HCT116 (cell line): ENCODE measurements at regions not wholly inside any gene's neighbourhood (a gene's known extent, or its start where the extent isn't known, plus 50 kb on each side); places are given as distances from the start of the nearest gene placed in this dataset.

Experiments
- ATAC-seq: fragments of 200-7000 bp; cut with Tn5 transposase; 2 replicates; pipeline ENCODE4 v1.9.1; 2020; ENCODE audit warnings: mild to moderate bottlenecking, moderate library complexity
- BruUV-seq: library from RNA; stranded (reverse); fragments of 400-500 nt; replicated peaks from 2 replicates; lab custom pipeline; 2021; lab: Mats Ljungman, UMichigan
- CTCF ChIA-PET: fragments of 300-600 bp; sonication (Branson Sonifier 250); formaldehyde crosslinking; loops from one replicate; lab custom pipeline; 2021; ENCODE audit warnings: antibody characterized with exemption; lab: Charles Lee
- POLR2A ChIA-PET: fragments of 300-600, 350-600 bp; sonication (Branson Sonifier 250); formaldehyde crosslinking; loops from one replicate; lab custom pipeline; 2021; ENCODE audit warnings: antibody characterized with exemption; lab: Charles Lee
- RAD21 ChIA-PET, 2 experiments: fragments of 300-600 bp; sonication (Branson Sonifier 250); formaldehyde crosslinking; loops; one replicate each; lab custom pipeline; 2023; ENCODE audit warnings: low total read pairs in 2 of 2; ENCODE audit not compliant: uncharacterized antibody in 2 of 2, unreplicated experiment in 2 of 2, low non-redundant PET in 1 of 2; lab: Charles Lee
- DNase-seq: peaks from one replicate; pipeline ENCODE4 v3.0.0-alpha.2; 2010; ENCODE audit warnings: low read depth, low spot score
- H2AFZ ChIP-seq: fragments of 200-600 bp; shearing (Covaris generic), sonication (generic); 2 replicates; pipeline ENCODE4 v1.6.1; 2017; ENCODE audit warnings: low read depth, mixed run types, mixed read lengths, antibody characterized with exemption, low read length; ENCODE audit not compliant: poor library complexity, severe bottlenecking
- H3K27ac ChIP-seq: 2 replicates; pipeline ENCODE4 v1.5.1; 2012; ENCODE audit warnings: low read depth, low read length
- H3K27me3 ChIP-seq: fragments of 200-600 bp; sonication (generic); 2 replicates; pipeline ENCODE4 v1.6.1; 2016; ENCODE audit warnings: mixed run types, low read length, mixed read lengths; ENCODE audit not compliant: insufficient read depth
- H3K36me3 ChIP-seq, 2 experiments: fragments of 200-500 bp in 1 of 2; fragments of 200-600 bp in 1 of 2; sonication (Bioruptor generic) in 1 of 2; sonication (generic) in 1 of 2; 2 replicates each; pipeline versions ENCODE4 v1.5.1 to v1.6.1; 2014 to 2016; ENCODE audit warnings: low read length in 2 of 2, inconsistent platforms in 1 of 2, mixed read lengths in 1 of 2, mixed run types in 1 of 2; ENCODE audit not compliant: insufficient read depth in 2 of 2, control insufficient read depth in 1 of 2
- H3K4me1 ChIP-seq, 2 experiments: fragments of 200-600 bp in 1 of 2; sonication (generic) in 1 of 2; 2 replicates each; pipeline versions ENCODE4 v1.5.1 to v1.6.1; 2012 to 2017; ENCODE audit warnings: low read length in 2 of 2, inconsistent platforms in 1 of 2, mild to moderate bottlenecking in 1 of 2, mixed read lengths in 1 of 2, mixed run types in 1 of 2, moderate library complexity in 1 of 2; ENCODE audit not compliant: insufficient read depth in 2 of 2, control insufficient read depth in 1 of 2
- H3K4me2 ChIP-seq: fragments of 200-600 bp; sonication (generic); 2 replicates; pipeline ENCODE4 v1.6.1; 2017; ENCODE audit warnings: mixed run types, low read length, mixed read lengths
- H3K4me3 ChIP-seq, 2 experiments: fragments of 200-600 bp in 1 of 2; sonication (generic) in 1 of 2; replicated peaks in 1 of 2; 2 replicates each; pipeline ENCODE4 v1.5.1; 2011 to 2016; ENCODE audit warnings: low read length in 2 of 2, control low read depth in 1 of 2, low read depth in 1 of 2, mild to moderate bottlenecking in 1 of 2, mixed read lengths in 1 of 2, mixed run types in 1 of 2
- H3K79me2 ChIP-seq: fragments of 200-600 bp; sonication (generic); 2 replicates; pipeline ENCODE4 v1.6.1; 2017; ENCODE audit warnings: mild to moderate bottlenecking, mixed run types, low read length, moderate library complexity, mixed read lengths; ENCODE audit not compliant: insufficient read depth
- H3K9ac ChIP-seq: fragments of 200-600 bp; sonication (generic); 2 replicates; pipeline ENCODE4 v1.6.1; 2016; ENCODE audit warnings: low read length, mixed read lengths
- H3K9me2 ChIP-seq: fragments of 200-600 bp; sonication (generic), shearing (Covaris generic); 2 replicates; pipeline ENCODE4 v1.6.1; 2017; ENCODE audit warnings: mixed run types, mild to moderate bottlenecking, moderate library complexity; ENCODE audit not compliant: insufficient read depth
- H3K9me3 ChIP-seq, 2 experiments: fragments of 200-500 bp in 1 of 2; fragments of 200-600 bp in 1 of 2; sonication (Bioruptor generic) in 1 of 2; sonication (generic) in 1 of 2; 2 replicates each; pipeline ENCODE4 v1.6.1; 2014 to 2017; ENCODE audit warnings: low read length in 2 of 2, mixed read lengths in 2 of 2, inconsistent platforms in 1 of 2, low read depth in 1 of 2, mild to moderate bottlenecking in 1 of 2, mixed run types in 1 of 2, moderate library complexity in 1 of 2; ENCODE audit not compliant: control insufficient read depth in 1 of 2, insufficient read depth in 1 of 2
- H4K20me1 ChIP-seq: fragments of 200-600 bp; sonication (generic), shearing (Covaris generic); 2 replicates; pipeline ENCODE4 v1.6.1; 2017; ENCODE audit warnings: mixed run types, mild to moderate bottlenecking, moderate library complexity; ENCODE audit not compliant: insufficient read depth
- CEBPB ChIP-seq: IDR thresholded peaks from 2 replicates; pipeline ENCODE4 v1.6.1; 2012; ENCODE audit warnings: low read depth
- JUND ChIP-seq: IDR thresholded peaks from 2 replicates; pipeline ENCODE4 v1.6.1; 2012
- RAD21 ChIP-seq: IDR thresholded peaks from 2 replicates; pipeline ENCODE4 v1.6.1; 2012; ENCODE audit warnings: low read depth, mild to moderate bottlenecking
- SIN3A ChIP-seq: IDR thresholded peaks from 2 replicates; pipeline ENCODE4 v1.6.1; 2012; ENCODE audit warnings: low read depth
- TCF7L2 ChIP-seq: IDR thresholded peaks from 2 replicates; pipeline ENCODE4 v1.7.0; 2011; ENCODE audit warnings: borderline replicate concordance, inconsistent platforms; ENCODE audit not compliant: insufficient read depth, insufficient read length; ENCODE audit errors: extremely low read depth
- YY1 ChIP-seq: IDR thresholded peaks from 2 replicates; pipeline ENCODE4 v1.6.1; 2011; ENCODE audit warnings: low read length, low read depth, moderate library complexity, mild to moderate bottlenecking; ENCODE audit not compliant: insufficient replicate concordance; ENCODE audit errors: extremely low read depth
- ZNF274 ChIP-seq: fragments of 200-500 bp; sonication (Bioruptor generic); IDR thresholded peaks from 2 replicates; pipeline ENCODE4 v1.6.1; 2014; ENCODE audit warnings: mild to moderate bottlenecking, low read depth, low read length, inconsistent platforms
- intact Hi-C: fragments of 100-400 bp; cut with micrococcal nuclease; formaldehyde crosslinking; loops from 2 replicates; pipeline ENCODE4 v1.10.0; 2022
- TF ChIP-seq, protein P1 (sequence below), 3 experiments: fragments of 200-600 bp in 1 of 3; sonication (generic) in 1 of 3; IDR thresholded peaks in 2 of 3; conservative IDR thresholded peaks in 1 of 3; 2 replicates each; pipeline ENCODE4 v1.5.1; 2012 to 2017; ENCODE audit warnings: low read depth in 2 of 3, low read length in 2 of 3, antibody characterized with exemption in 1 of 3, borderline replicate concordance in 1 of 3, control low read depth in 1 of 3, mild to moderate bottlenecking in 1 of 3, mixed read lengths in 1 of 3, mixed run types in 1 of 3, moderate library complexity in 1 of 3; ENCODE audit not compliant: insufficient read depth in 1 of 3

DNA sequence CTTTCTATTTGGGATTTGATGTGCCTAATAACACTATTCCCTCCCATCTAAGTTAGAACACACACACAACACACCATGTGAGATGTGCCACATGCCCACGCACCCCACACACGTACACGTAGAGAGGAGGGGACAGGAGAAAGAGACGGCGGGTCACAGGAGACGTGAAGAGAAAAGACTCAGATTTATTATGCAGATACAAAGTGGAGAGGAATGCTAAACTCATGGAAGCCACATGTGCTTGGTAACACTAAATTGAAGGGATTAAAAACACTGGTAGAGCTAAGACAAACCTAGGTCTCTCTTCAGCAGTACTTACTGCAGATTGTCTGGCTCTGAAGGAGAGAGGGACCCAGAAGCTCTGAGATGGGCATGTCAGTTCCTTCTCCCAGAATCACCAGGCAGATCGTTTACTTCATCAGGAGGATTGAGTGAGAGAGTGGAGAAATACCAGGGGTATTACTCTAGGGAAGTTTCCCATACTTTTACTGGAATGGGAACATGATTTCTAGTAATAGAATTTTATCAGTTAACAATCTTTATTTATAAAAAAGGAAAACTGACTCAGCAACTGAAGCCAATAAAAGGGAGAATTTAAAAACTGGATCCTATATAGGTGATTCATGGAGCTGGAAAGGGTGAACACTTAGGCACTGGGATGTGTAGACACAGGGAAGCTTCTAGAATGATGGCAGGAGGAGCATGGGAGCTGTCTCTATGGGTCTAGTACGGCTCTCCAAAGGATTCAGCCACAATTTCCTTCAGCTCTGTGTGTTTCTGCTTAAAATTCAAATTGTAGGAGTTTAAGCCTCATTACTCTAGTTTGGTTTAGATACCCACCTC lies 139.4 kb downstream of the MACIR start:
- ChIA-PET POLR2A (no interaction called here), RAD21 (no interaction called here), CTCF (no interaction called here)
- BruUV-seq = no TSS peak
- TF ChIP-seq TCF7L2 (no peak), YY1 (no peak), RAD21 (no peak), ZNF274 (no peak), CEBPB (no peak), JUND (no peak), SIN3A (no peak)
- TF ChIP-seq, protein P1, sequence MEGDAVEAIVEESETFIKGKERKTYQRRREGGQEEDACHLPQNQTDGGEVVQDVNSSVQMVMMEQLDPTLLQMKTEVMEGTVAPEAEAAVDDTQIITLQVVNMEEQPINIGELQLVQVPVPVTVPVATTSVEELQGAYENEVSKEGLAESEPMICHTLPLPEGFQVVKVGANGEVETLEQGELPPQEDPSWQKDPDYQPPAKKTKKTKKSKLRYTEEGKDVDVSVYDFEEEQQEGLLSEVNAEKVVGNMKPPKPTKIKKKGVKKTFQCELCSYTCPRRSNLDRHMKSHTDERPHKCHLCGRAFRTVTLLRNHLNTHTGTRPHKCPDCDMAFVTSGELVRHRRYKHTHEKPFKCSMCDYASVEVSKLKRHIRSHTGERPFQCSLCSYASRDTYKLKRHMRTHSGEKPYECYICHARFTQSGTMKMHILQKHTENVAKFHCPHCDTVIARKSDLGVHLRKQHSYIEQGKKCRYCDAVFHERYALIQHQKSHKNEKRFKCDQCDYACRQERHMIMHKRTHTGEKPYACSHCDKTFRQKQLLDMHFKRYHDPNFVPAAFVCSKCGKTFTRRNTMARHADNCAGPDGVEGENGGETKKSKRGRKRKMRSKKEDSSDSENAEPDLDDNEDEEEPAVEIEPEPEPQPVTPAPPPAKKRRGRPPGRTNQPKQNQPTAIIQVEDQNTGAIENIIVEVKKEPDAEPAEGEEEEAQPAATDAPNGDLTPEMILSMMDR (IDR thresholded peaks at IDR 0.05 in 2 of 3, conservative IDR thresholded peaks at IDR 0.05 in 1 of 3; ENCODE audit: borderline replicate concordance in 1 of 3, insufficient read depth in 1 of 3, low read depth in 2 of 3, low read length in 2 of 3) = no peak
- no peak overlapping the region for H3K27ac ChIP-seq
- H3K4me1 ChIP-seq = no peaks in the 10 kb centered on the region
- no peak overlapping the region for H3K4me2 ChIP-seq
- ATAC-seq (no peak), DNase-seq (no peak)
- H2AFZ ChIP-seq = no peak overlapping the region
- intact Hi-C loops = no loop called here
- no peaks in the 10 kb centered on the region for H3K79me2 ChIP-seq
- H3K36me3 ChIP-seq = no peaks in the 10 kb centered on the region
- no peaks in the 10 kb centered on the region for H4K20me1 ChIP-seq
- H3K9me3 ChIP-seq = no peaks in the 10 kb centered on the region
- no peaks in the 10 kb centered on the region for H3K9me2 ChIP-seq
- no peaks in the 10 kb centered on the region for H3K27me3 ChIP-seq
- no peak overlapping the region for H3K4me3 ChIP-seq
- no peak overlapping the region for H3K9ac ChIP-seq
